ENCODE measurements at regions not wholly inside any gene's neighbourhood (a gene's known extent, or its start where the extent isn't known, plus 50 kb on each side); places are given as distances from the start of the nearest gene placed in this dataset.

DNA sequence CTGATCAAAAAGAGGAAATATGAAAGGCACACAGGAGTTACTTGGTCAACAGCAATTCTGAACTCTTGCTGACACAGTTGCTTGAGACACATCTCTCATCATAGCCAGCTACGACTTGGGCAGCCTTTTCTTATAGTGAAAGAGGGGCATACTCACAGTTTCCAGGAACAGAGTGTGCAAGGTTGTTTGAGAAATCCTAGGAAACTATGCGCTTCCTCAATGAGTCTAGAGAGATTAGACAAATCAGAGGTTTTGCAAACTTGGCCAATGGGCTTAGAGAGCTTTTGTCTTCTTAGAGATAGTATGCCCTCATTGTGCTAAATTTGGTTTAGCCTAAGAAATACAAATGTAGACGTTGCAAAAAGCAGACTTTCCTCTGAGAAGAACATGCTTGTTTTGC is 370.4 kb downstream of the HGF start:
- TF ChIP-seq, protein P1, sequence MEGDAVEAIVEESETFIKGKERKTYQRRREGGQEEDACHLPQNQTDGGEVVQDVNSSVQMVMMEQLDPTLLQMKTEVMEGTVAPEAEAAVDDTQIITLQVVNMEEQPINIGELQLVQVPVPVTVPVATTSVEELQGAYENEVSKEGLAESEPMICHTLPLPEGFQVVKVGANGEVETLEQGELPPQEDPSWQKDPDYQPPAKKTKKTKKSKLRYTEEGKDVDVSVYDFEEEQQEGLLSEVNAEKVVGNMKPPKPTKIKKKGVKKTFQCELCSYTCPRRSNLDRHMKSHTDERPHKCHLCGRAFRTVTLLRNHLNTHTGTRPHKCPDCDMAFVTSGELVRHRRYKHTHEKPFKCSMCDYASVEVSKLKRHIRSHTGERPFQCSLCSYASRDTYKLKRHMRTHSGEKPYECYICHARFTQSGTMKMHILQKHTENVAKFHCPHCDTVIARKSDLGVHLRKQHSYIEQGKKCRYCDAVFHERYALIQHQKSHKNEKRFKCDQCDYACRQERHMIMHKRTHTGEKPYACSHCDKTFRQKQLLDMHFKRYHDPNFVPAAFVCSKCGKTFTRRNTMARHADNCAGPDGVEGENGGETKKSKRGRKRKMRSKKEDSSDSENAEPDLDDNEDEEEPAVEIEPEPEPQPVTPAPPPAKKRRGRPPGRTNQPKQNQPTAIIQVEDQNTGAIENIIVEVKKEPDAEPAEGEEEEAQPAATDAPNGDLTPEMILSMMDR (IDR thresholded peaks at IDR 0.05): no peak
- TF ChIP-seq SP1 (CRISPR knock-in tag; conservative IDR thresholded peaks at IDR 0.05): no peak
- TF ChIP-seq ZNF121 (CRISPR knock-in tag; IDR thresholded peaks at IDR 0.05): no peak
- TF ChIP-seq, protein P2, sequence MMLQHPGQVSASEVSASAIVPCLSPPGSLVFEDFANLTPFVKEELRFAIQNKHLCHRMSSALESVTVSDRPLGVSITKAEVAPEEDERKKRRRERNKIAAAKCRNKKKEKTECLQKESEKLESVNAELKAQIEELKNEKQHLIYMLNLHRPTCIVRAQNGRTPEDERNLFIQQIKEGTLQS (CRISPR knock-in tag; conservative IDR thresholded peaks at IDR 0.05): no peak
- TF ChIP-seq, protein P3, sequence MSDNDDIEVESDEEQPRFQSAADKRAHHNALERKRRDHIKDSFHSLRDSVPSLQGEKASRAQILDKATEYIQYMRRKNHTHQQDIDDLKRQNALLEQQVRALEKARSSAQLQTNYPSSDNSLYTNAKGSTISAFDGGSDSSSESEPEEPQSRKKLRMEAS (CRISPR knock-in tag; IDR thresholded peaks at IDR 0.05): no peak
- no peak for TF ChIP-seq TEAD4 (CRISPR knock-in tag; IDR thresholded peaks at IDR 0.05)
- TF ChIP-seq, protein P4, sequence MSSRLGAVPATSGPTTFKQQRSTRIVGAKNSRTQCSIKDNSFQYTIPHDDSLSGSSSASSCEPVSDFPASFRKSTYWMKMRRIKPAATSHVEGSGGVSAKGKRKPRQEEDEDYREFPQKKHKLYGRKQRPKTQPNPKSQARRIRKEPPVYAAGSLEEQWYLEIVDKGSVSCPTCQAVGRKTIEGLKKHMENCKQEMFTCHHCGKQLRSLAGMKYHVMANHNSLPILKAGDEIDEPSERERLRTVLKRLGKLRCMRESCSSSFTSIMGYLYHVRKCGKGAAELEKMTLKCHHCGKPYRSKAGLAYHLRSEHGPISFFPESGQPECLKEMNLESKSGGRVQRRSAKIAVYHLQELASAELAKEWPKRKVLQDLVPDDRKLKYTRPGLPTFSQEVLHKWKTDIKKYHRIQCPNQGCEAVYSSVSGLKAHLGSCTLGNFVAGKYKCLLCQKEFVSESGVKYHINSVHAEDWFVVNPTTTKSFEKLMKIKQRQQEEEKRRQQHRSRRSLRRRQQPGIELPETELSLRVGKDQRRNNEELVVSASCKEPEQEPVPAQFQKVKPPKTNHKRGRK (CRISPR knock-in tag; IDR thresholded peaks at IDR 0.05; ENCODE audit: borderline replicate concordance): no peak
- TF ChIP-seq FOXP1 (CRISPR knock-in tag; IDR thresholded peaks at IDR 0.05; ENCODE audit: borderline replicate concordance): no peak
- no peak for TF ChIP-seq CREM (CRISPR knock-in tag; IDR thresholded peaks at IDR 0.05)
- TF ChIP-seq ZNF219 (CRISPR knock-in tag; IDR thresholded peaks at IDR 0.05; ENCODE audit: borderline replicate concordance): no peak
- no peak for TF ChIP-seq HMGXB4 (CRISPR knock-in tag; IDR thresholded peaks at IDR 0.05)
- no peak for TF ChIP-seq CBFB (CRISPR knock-in tag; IDR thresholded peaks at IDR 0.05; ENCODE audit: low read depth)
- no peak for TF ChIP-seq USF1 (CRISPR knock-in tag; IDR thresholded peaks at IDR 0.05)
